Parathyroid adenoma (tissue), 2 donors: ENCODE measurements at regions not wholly inside any gene's neighbourhood (a gene's known extent, or its start where the extent isn't known, plus 50 kb on each side); places are given as distances from the start of the nearest gene placed in this dataset.

Source experiments
- H2AFZ ChIP-seq: fragments of 300-600 bp; sonication (generic); one replicate; pipeline ENCODE4 v1.7.0; 2017; ENCODE audit warnings: antibody characterized with exemption, mild to moderate bottlenecking
- H3K27ac ChIP-seq: fragments of 300-600 bp; sonication (generic); one replicate; pipeline ENCODE4 v1.7.0; 2017
- H3K27me3 ChIP-seq: fragments of 300-600 bp; sonication (generic); one replicate; pipeline ENCODE4 v1.7.0; 2017; ENCODE audit warnings: low read length; ENCODE audit not compliant: control insufficient read depth, insufficient read depth
- H3K36me3 ChIP-seq: fragments of 300-600 bp; sonication (generic); one replicate; pipeline ENCODE4 v1.7.0; 2017; ENCODE audit warnings: low read length; ENCODE audit not compliant: control insufficient read depth, insufficient read depth
- H3K4me1 ChIP-seq: fragments of 300-600 bp; sonication (generic); one replicate; pipeline ENCODE4 v1.7.0; 2017; ENCODE audit warnings: control low read depth
- H3K4me2 ChIP-seq: fragments of 300-600 bp; sonication (generic); one replicate; pipeline ENCODE4 v1.7.0; 2017; ENCODE audit warnings: low read length
- H3K4me3 ChIP-seq: fragments of 300-600 bp; sonication (generic); one replicate; pipeline ENCODE4 v1.7.0; 2017; ENCODE audit warnings: low read depth, low read length
- H3K79me2 ChIP-seq: fragments of 300-600 bp; sonication (generic); one replicate; pipeline ENCODE4 v1.7.0; 2017; ENCODE audit warnings: control low read depth
- H3K9ac ChIP-seq: fragments of 300-600 bp; sonication (generic); one replicate; pipeline ENCODE4 v1.7.0; 2017; ENCODE audit warnings: mild to moderate bottlenecking
- H3K9me3 ChIP-seq: fragments of 300-600 bp; sonication (generic); one replicate; pipeline ENCODE4 v1.7.0; 2017; ENCODE audit warnings: low read length; ENCODE audit not compliant: control insufficient read depth
- CTCF ChIP-seq: fragments of 300-600 bp; sonication (generic); IDR thresholded peaks from one replicate; pipeline ENCODE4 v1.7.0; 2017; ENCODE audit warnings: antibody characterized with exemption, mild to moderate bottlenecking
- donor health status: primary hyperparathyroidism.

- no peak overlapping the region for H3K4me3 ChIP-seq
- H3K4me2 ChIP-seq: no peak overlapping the region
- no peaks in the 10 kb centered on the region for H3K27me3 ChIP-seq
- H3K4me1 ChIP-seq: no peaks in the 10 kb centered on the region
- H3K79me2 ChIP-seq: no peaks in the 10 kb centered on the region
- H3K36me3 ChIP-seq: no peaks in the 10 kb centered on the region
- H2AFZ ChIP-seq: no peak overlapping the region
- no peak for TF ChIP-seq CTCF
- no peak overlapping the region for H3K9ac ChIP-seq
- no peak overlapping the region for H3K27ac ChIP-seq
- H3K9me3 ChIP-seq: no peaks in the 10 kb centered on the region
Measured at GRCh38 chr2:604854-605524, 72.2 kb downstream of the TMEM18 start.

- TF ChIP-seq CTCF: no peak
- H3K4me1 ChIP-seq: no peaks in the 10 kb centered on the region
Measured at GRCh38 chr2:604385-604784, 72.8 kb downstream of the TMEM18 start.

GRCh38 chr2:603869-604268, 73.3 kb downstream of the TMEM18 start:
- Histone ChIP-seq H3K4me3 (no peak overlapping the region), H3K27me3 (no peaks in the 10 kb centered on the region), H3K4me1 (no peaks in the 10 kb centered on the region), H3K36me3 (no peaks in the 10 kb centered on the region), H2AFZ (no peak overlapping the region), H3K9me3 (no peaks in the 10 kb centered on the region), H3K27ac (no peak overlapping the region), H3K9ac (no peak overlapping the region), H3K79me2 (no peaks in the 10 kb centered on the region), H3K4me2 (no peak overlapping the region)
- no peak for TF ChIP-seq CTCF

More at GRCh38 chr2:604385-604784, 72.8 kb downstream of the TMEM18 start:
- H2AFZ ChIP-seq: no peak overlapping the region
- no peak overlapping the region for H3K4me2 ChIP-seq
- no peaks in the 10 kb centered on the region for H3K79me2 ChIP-seq
- H3K4me3 ChIP-seq: no peak overlapping the region
- H3K9ac ChIP-seq: no peak overlapping the region
- no peaks in the 10 kb centered on the region for H3K27me3 ChIP-seq
- no peaks in the 10 kb centered on the region for H3K36me3 ChIP-seq
- H3K27ac ChIP-seq: no peak overlapping the region
- H3K9me3 ChIP-seq: no peaks in the 10 kb centered on the region

GRCh38 chr2:603427-603826, 73.8 kb downstream of the TMEM18 start:
- no peak overlapping the region for H2AFZ ChIP-seq
- no peaks in the 10 kb centered on the region for H3K27me3 ChIP-seq
- no peaks in the 10 kb centered on the region for H3K79me2 ChIP-seq
- no peak for TF ChIP-seq CTCF
- H3K9ac ChIP-seq: no peak overlapping the region
- H3K4me1 ChIP-seq: no peaks in the 10 kb centered on the region
- H3K36me3 ChIP-seq: no peaks in the 10 kb centered on the region
- no peak overlapping the region for H3K4me2 ChIP-seq
- H3K9me3 ChIP-seq: no peaks in the 10 kb centered on the region
- no peak overlapping the region for H3K4me3 ChIP-seq
- H3K27ac ChIP-seq: no peak overlapping the region
